PC-9 (cell line): ENCODE measurements at regions not wholly inside any gene's neighbourhood (a gene's known extent, or its start where the extent isn't known, plus 50 kb on each side); places are given as distances from the start of the nearest gene placed in this dataset.

Experiments
- BruUV-seq: library from RNA; stranded (reverse); fragments of 400-500 nt; replicated peaks from 2 replicates; lab custom pipeline; 2021; lab: Mats Ljungman, UMichigan
- CTCF ChIA-PET: fragments of 300-600 bp; sonication (Branson Sonifier 250); formaldehyde crosslinking; loops from one replicate; lab custom pipeline; 2022; ENCODE audit warnings: antibody characterized with exemption; lab: Charles Lee
- POLR2A ChIA-PET: fragments of 300-600 bp; sonication (Branson Sonifier 250); formaldehyde crosslinking; loops from one replicate; lab custom pipeline; 2022; ENCODE audit warnings: antibody characterized with exemption; ENCODE audit not compliant: unreplicated experiment; lab: Charles Lee
- DNase-seq, 2 experiments: peaks; one replicate each; pipeline versions ENCODE4 v3.0.0 to v3.0.0-alpha.2; 2015 to 2022; ENCODE audit warnings: mixed read lengths in 1 of 2
- H2AFZ ChIP-seq: fragments of 200-600 bp; sonication (generic); 2 replicates; pipeline ENCODE4 v1.8.1; 2017; ENCODE audit warnings: antibody characterized with exemption
- H3F3A ChIP-seq: fragments of 200-600 bp; sonication (generic); 2 replicates; pipeline ENCODE4 v1.8.1; 2017; ENCODE audit warnings: antibody characterized with exemption, mild to moderate bottlenecking, low read depth; ENCODE audit not compliant: insufficient read depth
- H3K27ac ChIP-seq: fragments of 200-600 bp; sonication (generic); 2 replicates; pipeline ENCODE4 v1.6.1; 2016; ENCODE audit warnings: mixed run types
- H3K27me3 ChIP-seq: fragments of 200-600 bp; sonication (generic); 2 replicates; pipeline ENCODE4 v1.6.1; 2016; ENCODE audit warnings: low read depth, mixed run types; ENCODE audit not compliant: insufficient read depth
- H3K36me3 ChIP-seq: fragments of 200-600 bp; sonication (generic); 2 replicates; pipeline ENCODE4 v1.6.1; 2016; ENCODE audit warnings: low read depth, mixed run types
- H3K4me1 ChIP-seq: fragments of 200-600 bp; sonication (generic); replicated peaks from 2 replicates; pipeline ENCODE4 v1.6.1; 2016; ENCODE audit warnings: mixed run types; ENCODE audit not compliant: insufficient read depth
- H3K4me2 ChIP-seq: fragments of 200-600 bp; sonication (generic); 2 replicates; pipeline ENCODE4 v1.6.1; 2017; ENCODE audit warnings: mixed run types
- H3K4me3 ChIP-seq: fragments of 200-600 bp; sonication (generic); 2 replicates; pipeline ENCODE4 v1.6.1; 2016; ENCODE audit warnings: mixed run types
- H3K79me2 ChIP-seq: fragments of 200-600 bp; sonication (generic); 2 replicates; pipeline ENCODE4 v1.6.1; 2017; ENCODE audit warnings: low read depth, mixed run types
- H3K9me2 ChIP-seq: fragments of 200-600 bp; sonication (generic); 2 replicates; pipeline ENCODE4 v1.8.1; 2017; ENCODE audit warnings: mild to moderate bottlenecking; ENCODE audit not compliant: insufficient read depth
- H3K9me3 ChIP-seq: fragments of 200-600 bp; sonication (generic); 2 replicates; pipeline ENCODE4 v1.8.1; 2016; ENCODE audit warnings: low read depth; ENCODE audit not compliant: insufficient read depth
- H4K20me1 ChIP-seq: fragments of 200-600 bp; sonication (generic); 2 replicates; pipeline ENCODE4 v1.8.1; 2017; ENCODE audit not compliant: insufficient read depth
- CTCF ChIP-seq: fragments of 200-600 bp; sonication (generic); conservative IDR thresholded peaks from 2 replicates; pipeline ENCODE4 v1.6.1; 2017; ENCODE audit warnings: mixed run types, antibody characterized with exemption, mild to moderate bottlenecking, moderate library complexity
- EZH2 ChIP-seq: fragments of 200-600 bp; sonication (generic); IDR thresholded peaks from 2 replicates; pipeline ENCODE4 v1.8.0; 2017; ENCODE audit warnings: antibody characterized with exemption, low read depth
- intact Hi-C: fragments of 100-400 bp; cut with micrococcal nuclease; formaldehyde crosslinking; loops from one replicate; pipeline ENCODE4 v1.10.0; 2022; ENCODE audit not compliant: unreplicated experiment

DNA sequence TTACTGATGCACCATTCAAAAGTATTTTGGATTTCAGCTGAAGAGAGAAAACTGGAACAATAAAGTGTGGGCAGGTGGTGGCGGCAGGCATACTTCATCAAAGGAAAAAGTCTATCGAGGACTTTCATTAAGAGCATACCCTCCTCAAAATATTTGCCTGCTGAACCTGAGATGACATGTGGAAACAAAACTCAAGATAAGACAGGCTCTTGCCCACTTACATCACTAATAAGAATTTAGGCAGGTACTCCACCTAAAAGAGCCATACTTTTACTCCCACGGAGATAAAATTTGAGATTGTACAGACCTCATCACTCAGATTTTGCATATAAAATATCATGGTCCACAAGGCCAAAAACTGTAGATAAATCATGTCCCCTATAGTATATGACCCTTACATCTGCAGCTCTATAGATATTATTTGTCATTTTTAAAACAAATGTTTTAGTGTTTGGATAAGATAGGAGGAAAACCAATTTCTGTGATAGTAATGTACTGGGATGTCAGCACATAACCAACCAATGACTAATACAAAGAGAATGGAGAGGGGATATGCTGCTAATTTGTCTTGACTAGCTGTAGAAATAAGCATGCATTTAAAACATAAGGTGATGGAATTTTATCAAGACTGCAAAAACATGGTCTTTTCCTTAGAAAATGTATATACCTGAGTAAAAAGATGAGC lies 730.6 kb upstream of the ZNF608 start:
- TF ChIP-seq CTCF, result no peak
- no peak for TF ChIP-seq EZH2
- Histone ChIP-seq H3K36me3 (no peaks in the 10 kb centered on the region), H3K9me2 (no peaks in the 10 kb centered on the region), H3K79me2 (no peaks in the 10 kb centered on the region), H3K4me2 (no peak overlapping the region), H4K20me1 (no peaks in the 10 kb centered on the region), H2AFZ (no peak overlapping the region), H3K27ac (no peak overlapping the region), H3K9me3 (peaks cover 8% of the 10 kb centered on the region), H3F3A (no peaks in the 10 kb centered on the region), H3K4me3 (no peak overlapping the region), H3K4me1 (peaks cover 7% of the 10 kb centered on the region), H3K27me3 (no peaks in the 10 kb centered on the region)
- intact Hi-C loops, result no loop called here
- ChIA-PET CTCF (no interaction called here), POLR2A (no interaction called here)
- no peak for DNase-seq
- BruUV-seq, result no TSS peak

DNA sequence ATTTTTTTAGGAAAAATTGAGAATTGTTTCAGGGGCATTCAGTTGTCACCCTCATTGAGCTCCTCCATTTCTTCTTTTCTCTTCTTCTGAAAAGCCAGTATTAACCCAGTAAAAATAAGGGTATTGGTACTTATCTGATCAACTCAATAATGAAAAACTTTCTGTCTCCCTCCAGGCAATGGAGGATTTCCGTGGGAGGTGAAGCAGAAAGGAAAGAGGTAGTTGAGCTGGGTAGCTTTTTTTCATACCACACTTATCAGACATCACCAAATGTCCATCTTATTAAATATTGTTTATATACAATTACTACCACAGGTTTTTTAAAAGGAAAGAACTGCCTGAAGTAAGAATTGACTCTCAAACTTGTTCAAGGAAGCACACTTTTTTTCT lies 731.1 kb upstream of the ZNF608 start:
- no peak overlapping the region for H3K4me3 ChIP-seq
- H3K27me3 ChIP-seq, result no peaks in the 10 kb centered on the region
- H3K9me3 ChIP-seq, result peaks cover 8% of the 10 kb centered on the region
- no TSS peak for BruUV-seq
- intact Hi-C loops, result no loop called here
- ChIA-PET CTCF (no interaction called here), POLR2A (no interaction called here)
- no peak overlapping the region for H3K27ac ChIP-seq
- H3K36me3 ChIP-seq, result no peaks in the 10 kb centered on the region
- H2AFZ ChIP-seq, result no peak overlapping the region
- H3K4me1 ChIP-seq, result peaks cover 7% of the 10 kb centered on the region
- H3F3A ChIP-seq, result no peaks in the 10 kb centered on the region
- no peaks in the 10 kb centered on the region for H3K9me2 ChIP-seq
- DNase-seq, result no peak
- H3K4me2 ChIP-seq, result no peak overlapping the region
- no peaks in the 10 kb centered on the region for H4K20me1 ChIP-seq
- H3K79me2 ChIP-seq, result no peaks in the 10 kb centered on the region
- TF ChIP-seq CTCF, result no peak
- no peak for TF ChIP-seq EZH2

- ChIA-PET POLR2A (no interaction called here), CTCF (no interaction called here)
- intact Hi-C loops, result no loop called here
- H3F3A ChIP-seq, result peaks cover under 1% of the 10 kb centered on the region; the same call in 1 of the 2 replicates
- peaks cover 8% of the 10 kb centered on the region for H3K9me3 ChIP-seq
- H2AFZ ChIP-seq, result no peak overlapping the region
- TF ChIP-seq EZH2 (no peak), CTCF (no peak)
- no peaks in the 10 kb centered on the region for H3K36me3 ChIP-seq
- H3K4me1 ChIP-seq, result peaks cover 10% of the 10 kb centered on the region
- no peaks in the 10 kb centered on the region for H3K9me2 ChIP-seq
- no TSS peak for BruUV-seq
- no peaks in the 10 kb centered on the region for H3K27me3 ChIP-seq
- H4K20me1 ChIP-seq, result no peaks in the 10 kb centered on the region
- no peak overlapping the region for H3K4me3 ChIP-seq
- no peak overlapping the region for H3K4me2 ChIP-seq
- peak in 1 of 2 experiments; percentile 72 for DNase-seq
- no peak overlapping the region for H3K27ac ChIP-seq
- H3K79me2 ChIP-seq, result no peaks in the 10 kb centered on the region
Observed at GRCh38 chr5:125478599-125478998, 732.2 kb upstream of the ZNF608 start.
